MM.1S (cell line): ENCODE measurements at regions not wholly inside any gene's neighbourhood (a gene's known extent, or its start where the extent isn't known, plus 50 kb on each side); places are given as distances from the start of the nearest gene placed in this dataset.

Source experiments
- EZH2 ChIP-seq: fragments of 300-600 bp; sonication (generic); optimal IDR thresholded peaks from 2 replicates; pipeline ENCODE3; 2017; ENCODE audit warnings: low read depth, mild to moderate bottlenecking, antibody characterized with exemption, low read length, mixed read lengths
- EZH2phosphoT487 ChIP-seq: fragments of 300-600 bp; sonication (generic); IDR thresholded peaks from 2 replicates; pipeline ENCODE4 v1.6.1; 2018; ENCODE audit warnings: antibody characterized with exemption, low read length
- TF ChIP-seq, protein P1 (sequence below): fragments of 300-600 bp; sonication (generic); IDR thresholded peaks from 2 replicates; pipeline ENCODE4 v1.5.1; 2016; ENCODE audit warnings: antibody characterized with exemption, low read length, mixed read lengths

DNA sequence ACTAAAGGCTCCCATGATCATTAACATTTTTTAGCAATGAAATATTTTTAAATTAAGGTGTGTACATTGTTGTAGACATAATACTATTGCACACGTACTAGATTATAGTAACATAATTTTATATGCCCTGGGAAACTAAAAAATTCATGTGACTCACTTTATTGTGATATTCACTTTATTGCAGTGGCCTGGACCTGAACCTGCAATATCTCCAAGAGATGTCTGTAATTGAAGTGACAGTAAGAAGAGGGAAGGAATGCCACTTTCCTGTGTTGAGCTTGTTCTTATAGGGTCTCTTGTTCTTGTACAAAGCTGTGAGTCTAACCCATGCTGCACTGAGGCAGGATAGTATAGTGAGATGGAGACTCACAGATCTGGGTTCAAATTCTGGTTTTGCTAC is 66.9 kb upstream of the USP24 start:
- TF ChIP-seq, protein P1, sequence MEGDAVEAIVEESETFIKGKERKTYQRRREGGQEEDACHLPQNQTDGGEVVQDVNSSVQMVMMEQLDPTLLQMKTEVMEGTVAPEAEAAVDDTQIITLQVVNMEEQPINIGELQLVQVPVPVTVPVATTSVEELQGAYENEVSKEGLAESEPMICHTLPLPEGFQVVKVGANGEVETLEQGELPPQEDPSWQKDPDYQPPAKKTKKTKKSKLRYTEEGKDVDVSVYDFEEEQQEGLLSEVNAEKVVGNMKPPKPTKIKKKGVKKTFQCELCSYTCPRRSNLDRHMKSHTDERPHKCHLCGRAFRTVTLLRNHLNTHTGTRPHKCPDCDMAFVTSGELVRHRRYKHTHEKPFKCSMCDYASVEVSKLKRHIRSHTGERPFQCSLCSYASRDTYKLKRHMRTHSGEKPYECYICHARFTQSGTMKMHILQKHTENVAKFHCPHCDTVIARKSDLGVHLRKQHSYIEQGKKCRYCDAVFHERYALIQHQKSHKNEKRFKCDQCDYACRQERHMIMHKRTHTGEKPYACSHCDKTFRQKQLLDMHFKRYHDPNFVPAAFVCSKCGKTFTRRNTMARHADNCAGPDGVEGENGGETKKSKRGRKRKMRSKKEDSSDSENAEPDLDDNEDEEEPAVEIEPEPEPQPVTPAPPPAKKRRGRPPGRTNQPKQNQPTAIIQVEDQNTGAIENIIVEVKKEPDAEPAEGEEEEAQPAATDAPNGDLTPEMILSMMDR = no peak
- TF ChIP-seq EZH2 (no peak), EZH2phosphoT487 (no peak)
